ENCODE measurements at regions not wholly inside any gene's neighbourhood (a gene's known extent, or its start where the extent isn't known, plus 50 kb on each side); places are given as distances from the start of the nearest gene placed in this dataset.

- in situ Hi-C loops (cut with MboI; ENCODE audit: low sequenced_read_pairs), result no loop called here
Measured at GRCh38 chr7:25789701-25790640, 362.0 kb upstream of the NFE2L3 start.

GRCh38 chr7:25790963-25791362 lies 361.0 kb upstream of the NFE2L3 start:
- in situ Hi-C loops (cut with MboI; ENCODE audit: low sequenced_read_pairs), result no loop called here

- in situ Hi-C loops (cut with MboI; ENCODE audit: low sequenced_read_pairs), result no loop called here
Measured at GRCh38 chr7:25792586-25792985, 359.4 kb upstream of the NFE2L3 start.

- in situ Hi-C loops (cut with MboI; ENCODE audit: low sequenced_read_pairs), result no loop called here
Measured at GRCh38 chr7:25795824-25796235, 356.2 kb upstream of the NFE2L3 start.

GRCh38 chr7:25798344-25798743 lies 353.7 kb upstream of the NFE2L3 start:
- in situ Hi-C loops (cut with MboI; ENCODE audit: low sequenced_read_pairs), result no loop called here

GRCh38 chr7:25801214-25801613 lies 350.8 kb upstream of the NFE2L3 start:
- in situ Hi-C loops (cut with MboI; ENCODE audit: low sequenced_read_pairs), result no loop called here

GRCh38 chr7:25802057-25802456 lies 349.9 kb upstream of the NFE2L3 start:
- in situ Hi-C loops (cut with MboI; ENCODE audit: low sequenced_read_pairs), result no loop called here

GRCh38 chr7:25802473-25802872 lies 349.5 kb upstream of the NFE2L3 start:
- in situ Hi-C loops (cut with MboI; ENCODE audit: low sequenced_read_pairs), result no loop called here

GRCh38 chr7:25803117-25803887 lies 348.7 kb upstream of the NFE2L3 start:
- in situ Hi-C loops (cut with MboI; ENCODE audit: low sequenced_read_pairs), result no loop called here

- in situ Hi-C loops (cut with MboI; ENCODE audit: low sequenced_read_pairs), result no loop called here
Measured at GRCh38 chr7:25804154-25804553, 347.8 kb upstream of the NFE2L3 start.

GRCh38 chr7:25805027-25805687 lies 346.8 kb upstream of the NFE2L3 start:
- in situ Hi-C loops (cut with MboI; ENCODE audit: low sequenced_read_pairs), result no loop called here

- in situ Hi-C loops (cut with MboI; ENCODE audit: low sequenced_read_pairs), result no loop called here
Measured at GRCh38 chr7:25807086-25807611, 344.8 kb upstream of the NFE2L3 start.

- in situ Hi-C loops (cut with MboI; ENCODE audit: low sequenced_read_pairs), result no loop called here
Measured at GRCh38 chr7:25809441-25809840, 342.6 kb upstream of the NFE2L3 start.

GRCh38 chr7:25812086-25812850 lies 339.7 kb upstream of the NFE2L3 start:
- in situ Hi-C loops (cut with MboI; ENCODE audit: low sequenced_read_pairs), result no loop called here

- in situ Hi-C loops (cut with MboI; ENCODE audit: low sequenced_read_pairs), result no loop called here
Measured at GRCh38 chr7:25813381-25813780, 338.6 kb upstream of the NFE2L3 start.

GRCh38 chr7:25815711-25816110 lies 336.3 kb upstream of the NFE2L3 start:
- in situ Hi-C loops (cut with MboI; ENCODE audit: low sequenced_read_pairs), result no loop called here

- in situ Hi-C loops (cut with MboI; ENCODE audit: low sequenced_read_pairs), result no loop called here
Measured at GRCh38 chr7:25820432-25821040, 331.5 kb upstream of the NFE2L3 start.

GRCh38 chr7:25821225-25821624 lies 330.8 kb upstream of the NFE2L3 start:
- in situ Hi-C loops (cut with MboI; ENCODE audit: low sequenced_read_pairs), result no loop called here

GRCh38 chr7:25822823-25823222 lies 329.2 kb upstream of the NFE2L3 start:
- in situ Hi-C loops (cut with MboI; ENCODE audit: low sequenced_read_pairs), result no loop called here

- in situ Hi-C loops (cut with MboI; ENCODE audit: low sequenced_read_pairs), result no loop called here
Measured at GRCh38 chr7:25823571-25823970, 328.4 kb upstream of the NFE2L3 start.

Data from HL-60/S4 treated with retinoic acid at 250 ng/mL for 4 days and 3 days (cell line).